Stomach (tissue), 4 donors: ENCODE measurements at regions not wholly inside any gene's neighbourhood (a gene's known extent, or its start where the extent isn't known, plus 50 kb on each side); places are given as distances from the start of the nearest gene placed in this dataset.
A peak's percentile ranks its signal among the peaks of the same experiment; 100 is the strongest.

Experiments
- CTCF ChIP-seq, 7 experiments: fragments of 450-650 bp in 4 of 7; fragments of 200-600 bp in 3 of 7; sonication (generic) in 3 of 7; IDR thresholded peaks; one replicate each; pipeline ENCODE4 v1.5.1; 2016 to 2019; ENCODE audit warnings: antibody characterized with exemption in 7 of 7, control low read depth in 2 of 7, mild to moderate bottlenecking in 1 of 7
- POLR2AphosphoS5 ChIP-seq, 3 donors: sonication (generic); formaldehyde crosslinking; IDR thresholded peaks; one replicate each; pipeline ENCODE4 v1.6.1; 2016; ENCODE audit warnings: antibody characterized with exemption in 3 of 3

GRCh38 chr14:101707068-101707842 is 54.3 kb upstream of the PPP2R5C start:
- peak in 5 of 7 experiments; percentile 79 to 91 (median 83) for TF ChIP-seq CTCF (IDR thresholded peaks at IDR 0.05)
- peak in 1 of 3 donors; percentile 63 for TF ChIP-seq POLR2AphosphoS5 (IDR thresholded peaks at IDR 0.05)
